Mesenchymal stem cell (in vitro differentiated cells and primary cell): ENCODE measurements at regions not wholly inside any gene's neighbourhood (a gene's known extent, or its start where the extent isn't known, plus 50 kb on each side); places are given as distances from the start of the nearest gene placed in this dataset.
"Not testable (repeated sequence)": the region's sequence is repeated elsewhere in the genome, so short reads cannot be mapped to it uniquely, and the experiment has no call there.

Experiments
- DNase-seq: peaks from one replicate; pipeline ENCODE4 v3.0.0-alpha.2; 2013
- H2AFZ ChIP-seq: one replicate; pipeline ENCODE4 v1.6.1; 2013; ENCODE audit warnings: low read depth, mild to moderate bottlenecking, control low read depth, inconsistent platforms, low read length, moderate library complexity
- H2AK5ac ChIP-seq: 2 replicates; pipeline ENCODE4 v1.6.1; 2013; ENCODE audit warnings: low read length, moderate library complexity, mild to moderate bottlenecking, inconsistent platforms; ENCODE audit not compliant: severe bottlenecking
- H2BK120ac ChIP-seq: one replicate; pipeline ENCODE4 v1.6.1; 2013; ENCODE audit warnings: low read depth, mild to moderate bottlenecking, inconsistent platforms, low read length, moderate library complexity
- H2BK12ac ChIP-seq, 2 experiments: one replicate each; pipeline ENCODE4 v1.6.1; 2013; ENCODE audit warnings: inconsistent platforms in 2 of 2, low read length in 2 of 2, mild to moderate bottlenecking in 2 of 2, moderate library complexity in 2 of 2, control low read depth in 1 of 2
- H2BK15ac ChIP-seq: one replicate; pipeline ENCODE4 v1.6.1; 2013; ENCODE audit warnings: mild to moderate bottlenecking, low read depth, inconsistent platforms; ENCODE audit not compliant: poor library complexity, severe bottlenecking
- H2BK5ac ChIP-seq: 2 replicates; pipeline ENCODE4 v1.6.1; 2013; ENCODE audit warnings: low read depth, mild to moderate bottlenecking, low read length, control low read depth, inconsistent platforms; ENCODE audit not compliant: poor library complexity, severe bottlenecking
- H3K14ac ChIP-seq, 2 experiments: one replicate each; pipeline ENCODE4 v1.6.1; 2013; ENCODE audit warnings: inconsistent platforms in 2 of 2, low read length in 2 of 2, control low read depth in 1 of 2, mild to moderate bottlenecking in 1 of 2, moderate library complexity in 1 of 2
- H3K18ac ChIP-seq, 2 experiments: one replicate each; pipeline ENCODE4 v1.6.1; 2013; ENCODE audit warnings: inconsistent platforms in 2 of 2, low read length in 2 of 2, control low read depth in 1 of 2, low read depth in 1 of 2, mild to moderate bottlenecking in 1 of 2
- H3K23ac ChIP-seq, 2 experiments: one replicate each; pipeline ENCODE4 v1.6.1; 2013; ENCODE audit warnings: inconsistent platforms in 2 of 2, low read length in 2 of 2, mild to moderate bottlenecking in 2 of 2, moderate library complexity in 2 of 2, control low read depth in 1 of 2
- H3K27ac ChIP-seq: 2 replicates; pipeline ENCODE4 v1.5.1; 2013; ENCODE audit warnings: mild to moderate bottlenecking, moderate library complexity, low read length, control low read depth, inconsistent platforms; ENCODE audit not compliant: poor library complexity, severe bottlenecking
- H3K27me3 ChIP-seq, 2 experiments: 2 replicates each; pipeline versions ENCODE4 v1.6.1 to v1.7.0; 2013; ENCODE audit warnings: low read length in 2 of 2, mild to moderate bottlenecking in 2 of 2, moderate library complexity in 2 of 2, control low read depth in 1 of 2, inconsistent platforms in 1 of 2; ENCODE audit not compliant: control insufficient read depth in 1 of 2, insufficient read depth in 1 of 2
- H3K36me3 ChIP-seq, 2 experiments: 2 replicates each; pipeline versions ENCODE4 v1.6.1 to v1.7.0; 2013; ENCODE audit warnings: low read length in 2 of 2, control low read depth in 1 of 2, inconsistent platforms in 1 of 2, low read depth in 1 of 2, mild to moderate bottlenecking in 1 of 2; ENCODE audit not compliant: insufficient read depth in 2 of 2, control insufficient read depth in 1 of 2
- H3K4ac ChIP-seq, 2 experiments: one replicate each; pipeline ENCODE4 v1.6.1; 2013; ENCODE audit warnings: inconsistent platforms in 2 of 2, low read length in 2 of 2, mild to moderate bottlenecking in 2 of 2, moderate library complexity in 2 of 2, control low read depth in 1 of 2, low read depth in 1 of 2
- H3K4me1 ChIP-seq: 2 replicates; pipeline ENCODE4 v1.6.1; 2013; ENCODE audit warnings: low read depth, low read length, control low read depth; ENCODE audit not compliant: control insufficient read depth, insufficient read depth
- H3K4me2 ChIP-seq: 2 replicates; pipeline ENCODE4 v1.6.1; 2013; ENCODE audit warnings: low read length, mild to moderate bottlenecking, inconsistent platforms; ENCODE audit not compliant: poor library complexity, severe bottlenecking
- H3K4me3 ChIP-seq, 2 experiments: 2 replicates each; pipeline versions ENCODE4 v1.5.1 to v1.7.0; 2013; ENCODE audit warnings: low read length in 2 of 2, mild to moderate bottlenecking in 2 of 2, control low read depth in 1 of 2, low read depth in 1 of 2; ENCODE audit not compliant: insufficient read depth in 1 of 2
- H3K79me1 ChIP-seq: replicated peaks from 2 replicates; pipeline ENCODE4 v1.6.1; 2013; ENCODE audit warnings: mild to moderate bottlenecking, control low read depth, low read length, inconsistent platforms; ENCODE audit not compliant: poor library complexity, severe bottlenecking
- H3K9ac ChIP-seq: 2 replicates; pipeline ENCODE4 v1.7.0; 2013; ENCODE audit warnings: mild to moderate bottlenecking, low read length, moderate library complexity
- H3K9me3 ChIP-seq: 2 replicates; pipeline ENCODE4 v1.7.0; 2013; ENCODE audit warnings: mild to moderate bottlenecking, low read length; ENCODE audit not compliant: control insufficient read depth
- H4K8ac ChIP-seq: one replicate; pipeline ENCODE4 v1.6.1; 2013; ENCODE audit warnings: inconsistent platforms, mild to moderate bottlenecking, low read length, moderate library complexity
- H4K91ac ChIP-seq: one replicate; pipeline ENCODE4 v1.6.1; 2013; ENCODE audit warnings: mild to moderate bottlenecking, low read length, inconsistent platforms
- WGBS: methylation state at CpG from one replicate; pipeline ENCODE4 v1.1.7; 2013; ENCODE audit warnings: mixed read lengths; 5-methylcytosine and 5-hydroxymethylcytosine counted together

GRCh38 chr7:81062755-81063154, 143.9 kb upstream of the SEMA3C start:
- Histone ChIP-seq H2AFZ (no peak overlapping the region), H3K36me3 (no peaks in the 10 kb centered on the region), H3K18ac (no peak overlapping the region), H3K14ac (no peak overlapping the region), H2BK15ac (no peak overlapping the region), H3K4me3 (no peak overlapping the region), H3K9ac (peak overlapping the region; percentile 37), H3K27ac (no peak overlapping the region), H3K9me3 (no peaks in the 10 kb centered on the region), H3K23ac (no peak overlapping the region), H3K27me3 (no peaks in the 10 kb centered on the region), H3K79me1 (no peaks in the 10 kb centered on the region), H2BK120ac (no peak overlapping the region), H3K4me1 (no peaks in the 10 kb centered on the region), H2BK5ac (no peak overlapping the region), H4K91ac (no peak overlapping the region), H2AK5ac (no peak overlapping the region), H2BK12ac (no peak overlapping the region), H3K4me2 (no peak overlapping the region), H4K8ac (no peak overlapping the region), H3K4ac (no peak overlapping the region)
- DNase-seq, result no peak
- WGBS, result 100% methylated on average over 1 of the region's 2 CpGs

- not testable (repeated sequence) for H3K36me3 ChIP-seq, H2BK120ac ChIP-seq, H3K14ac ChIP-seq, H3K18ac ChIP-seq, H2AFZ ChIP-seq, H2BK12ac ChIP-seq, H3K9ac ChIP-seq, H3K9me3 ChIP-seq, H3K23ac ChIP-seq, H3K4me1 ChIP-seq, H2AK5ac ChIP-seq, H2BK15ac ChIP-seq, H3K79me1 ChIP-seq, H3K4me3 ChIP-seq, H3K4ac ChIP-seq, H3K27ac ChIP-seq, H4K8ac ChIP-seq, H3K4me2 ChIP-seq, DNase-seq, H2BK5ac ChIP-seq, H3K27me3 ChIP-seq, H4K91ac ChIP-seq
- 97% methylated on average over 18 of the region's 19 CpGs for WGBS
Measured at GRCh38 chr7:81057469-81057868, 138.6 kb upstream of the SEMA3C start.

GRCh38 chr7:81053623-81054022, 134.8 kb upstream of the SEMA3C start:
- H3K18ac ChIP-seq, result no peak overlapping the region
- no peak overlapping the region for H3K4me3 ChIP-seq
- no peak overlapping the region for H3K4ac ChIP-seq
- H3K27ac ChIP-seq, result no peak overlapping the region
- no peak overlapping the region for H2AFZ ChIP-seq
- H3K14ac ChIP-seq, result no peak overlapping the region
- DNase-seq, result peak; percentile 14
- no peak overlapping the region for H4K91ac ChIP-seq
- H2BK5ac ChIP-seq, result no peak overlapping the region
- no peaks in the 10 kb centered on the region for H3K4me1 ChIP-seq
- no peaks in the 10 kb centered on the region for H3K27me3 ChIP-seq
- no peaks in the 10 kb centered on the region for H3K9me3 ChIP-seq
- no peak overlapping the region for H4K8ac ChIP-seq
- H3K9ac ChIP-seq, result no peak overlapping the region
- H3K36me3 ChIP-seq, result no peaks in the 10 kb centered on the region
- no peaks in the 10 kb centered on the region for H3K79me1 ChIP-seq
- H3K23ac ChIP-seq, result no peak overlapping the region
- no peak overlapping the region for H2AK5ac ChIP-seq
- no peak overlapping the region for H2BK12ac ChIP-seq
- H3K4me2 ChIP-seq, result no peak overlapping the region
- WGBS, result 82% methylated on average over 1 of the region's 2 CpGs
- H2BK120ac ChIP-seq, result no peak overlapping the region
- H2BK15ac ChIP-seq, result no peak overlapping the region

GRCh38 chr7:81051811-81052413, 133.1 kb upstream of the SEMA3C start:
- no peak overlapping the region for H3K9ac ChIP-seq
- no peak overlapping the region for H2AK5ac ChIP-seq
- H3K79me1 ChIP-seq, result no peaks in the 10 kb centered on the region
- no peak overlapping the region for H3K4ac ChIP-seq
- H3K9me3 ChIP-seq, result peaks cover 7% of the 10 kb centered on the region
- H2BK5ac ChIP-seq, result no peak overlapping the region
- no peaks in the 10 kb centered on the region for H3K27me3 ChIP-seq
- no peak overlapping the region for H3K18ac ChIP-seq
- H3K4me3 ChIP-seq, result no peak overlapping the region
- no peak overlapping the region for H2BK120ac ChIP-seq
- H3K4me1 ChIP-seq, result no peaks in the 10 kb centered on the region
- H3K14ac ChIP-seq, result no peak overlapping the region
- H4K8ac ChIP-seq, result no peak overlapping the region
- no peak overlapping the region for H3K23ac ChIP-seq
- no peak overlapping the region for H2BK12ac ChIP-seq
- DNase-seq, result no peak
- H2AFZ ChIP-seq, result no peak overlapping the region
- H3K4me2 ChIP-seq, result no peak overlapping the region
- no peak overlapping the region for H2BK15ac ChIP-seq
- H3K27ac ChIP-seq, result no peak overlapping the region
- WGBS, result 89% methylated on average over 1 of the region's 3 CpGs
- H3K36me3 ChIP-seq, result no peaks in the 10 kb centered on the region
- no peak overlapping the region for H4K91ac ChIP-seq
